ENCODE measurements at regions not wholly inside any gene's neighbourhood (a gene's known extent, or its start where the extent isn't known, plus 50 kb on each side); places are given as distances from the start of the nearest gene placed in this dataset.

GRCh38 chr4:137993232-137993631 is 248.9 kb downstream of the SLC7A11 start:
- POLR2A ChIA-PET, result no interaction called here
- DNase-seq (ENCODE audit: low read depth, low spot score), result no peak
- CTCF ChIA-PET, result no interaction called here
- H3K9me3 ChIP-seq (ENCODE audit: control insufficient read depth, insufficient read depth, low read length), result no peaks in the 10 kb centered on the region
- no peak for TF ChIP-seq CTCF (IDR thresholded peaks at IDR 0.05; ENCODE audit: low read depth, low read length)
- no peak overlapping the region for H3K27ac ChIP-seq (ENCODE audit: low read depth, low read length)
- H3K27me3 ChIP-seq (ENCODE audit: control insufficient read depth, insufficient read depth, low read length), result no peaks in the 10 kb centered on the region
- H3K4me3 ChIP-seq (ENCODE audit: low read depth, low read length), result no peak overlapping the region

- DNase-seq (ENCODE audit: low read depth, low spot score), result no peak
- Histone ChIP-seq H3K27ac (ENCODE audit: low read depth, low read length) (no peak overlapping the region), H3K27me3 (ENCODE audit: control insufficient read depth, insufficient read depth, low read length) (no peaks in the 10 kb centered on the region), H3K9me3 (ENCODE audit: control insufficient read depth, insufficient read depth, low read length) (no peaks in the 10 kb centered on the region), H3K4me3 (ENCODE audit: low read depth, low read length) (no peak overlapping the region)
- CTCF ChIA-PET, result interaction anchor here (1.1 kb wide), 1 partner anchor 57 kb away, joined by 3 read pairs; no protein-coding TSS in a partner anchor
- POLR2A ChIA-PET, result no interaction called here
- no peak; the same call in 1 of the 2 replicates for TF ChIP-seq CTCF (IDR thresholded peaks at IDR 0.05; ENCODE audit: low read depth, low read length)
Observed at GRCh38 chr4:137981277-137981676, 260.9 kb downstream of the SLC7A11 start.

GRCh38 chr4:137980641-137981040 is 261.5 kb downstream of the SLC7A11 start:
- no peak for TF ChIP-seq CTCF (IDR thresholded peaks at IDR 0.05; ENCODE audit: low read depth, low read length)
- DNase-seq (ENCODE audit: low read depth, low spot score), result no peak
- POLR2A ChIA-PET, result no interaction called here
- CTCF ChIA-PET, result interaction anchor here (0.7 to 1.1 kb wide), 2 partner anchors 56 to 94 kb away, joined by 3 read pairs; no protein-coding TSS in a partner anchor
- no peak overlapping the region for H3K27ac ChIP-seq (ENCODE audit: low read depth, low read length)
- no peak overlapping the region for H3K4me3 ChIP-seq (ENCODE audit: low read depth, low read length)
- H3K27me3 ChIP-seq (ENCODE audit: control insufficient read depth, insufficient read depth, low read length), result no peaks in the 10 kb centered on the region
- H3K9me3 ChIP-seq (ENCODE audit: control insufficient read depth, insufficient read depth, low read length), result no peaks in the 10 kb centered on the region

DNA sequence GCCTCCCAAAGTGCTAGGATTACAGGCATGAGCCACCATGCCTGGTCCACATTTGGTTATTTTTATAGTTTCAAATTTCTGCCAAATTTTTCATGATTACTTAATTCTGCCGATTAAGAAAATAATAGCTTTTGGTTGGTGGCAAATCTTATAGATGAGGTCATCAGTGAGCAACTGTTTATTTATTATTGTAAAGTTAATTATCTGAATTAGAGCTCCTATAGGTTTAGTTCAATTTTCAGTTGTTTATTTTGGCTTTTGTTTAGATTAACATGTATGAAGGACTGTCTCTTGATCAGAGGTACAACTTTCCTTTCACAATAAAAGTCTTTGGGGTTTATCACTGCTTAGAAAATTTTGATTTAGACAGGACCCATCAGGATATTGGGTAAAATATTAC is 262.2 kb downstream of the SLC7A11 start:
- ChIA-PET POLR2A (no interaction called here), CTCF (no interaction called here)
- no peak for DNase-seq (ENCODE audit: low read depth, low spot score)
- no peak for TF ChIP-seq CTCF (IDR thresholded peaks at IDR 0.05; ENCODE audit: low read depth, low read length)
- Histone ChIP-seq H3K4me3 (ENCODE audit: low read depth, low read length) (no peak overlapping the region), H3K27ac (ENCODE audit: low read depth, low read length) (no peak overlapping the region), H3K9me3 (ENCODE audit: control insufficient read depth, insufficient read depth, low read length) (no peaks in the 10 kb centered on the region), H3K27me3 (ENCODE audit: control insufficient read depth, insufficient read depth, low read length) (no peaks in the 10 kb centered on the region)

DNA sequence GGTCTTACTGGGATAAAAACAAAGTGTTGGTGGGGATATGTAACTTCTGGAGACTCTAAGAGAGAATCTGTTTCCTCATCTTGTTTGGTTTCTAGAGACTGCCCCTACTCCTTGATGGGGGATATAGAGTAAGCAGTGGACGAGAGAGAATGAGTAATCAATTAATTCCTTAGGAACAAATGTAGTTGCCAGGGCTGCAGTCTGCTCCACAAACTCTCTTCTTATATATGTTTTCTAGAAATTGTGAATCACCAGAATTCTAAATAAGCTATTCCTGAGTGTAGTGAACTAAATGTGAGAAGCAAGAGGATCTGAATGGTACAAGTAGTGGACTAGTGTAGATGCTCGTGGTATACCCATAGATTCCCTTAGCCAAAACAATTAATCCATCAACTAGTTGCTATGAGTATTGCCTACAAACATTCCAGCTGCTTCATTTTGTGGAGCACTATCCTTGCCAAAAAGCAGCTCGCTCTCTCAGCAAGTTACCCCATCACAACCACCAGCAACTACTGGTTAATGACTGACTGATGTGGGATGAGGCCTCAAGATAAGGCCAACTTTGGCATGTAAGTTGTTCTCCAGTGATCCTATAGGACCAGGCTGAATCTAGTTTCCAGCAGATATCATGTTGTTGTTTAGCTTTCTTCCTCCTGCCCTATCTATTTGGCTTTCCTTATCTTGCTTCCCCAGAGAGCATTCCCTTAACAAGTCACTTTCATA is 273.0 kb downstream of the SLC7A11 start:
- CTCF ChIA-PET, result interaction anchor here (0.5 to 1.5 kb wide), 2 partner anchors 149 to 787 kb away, joined by 3 to 4 read pairs; no protein-coding TSS in a partner anchor
- peak overlapping the region; percentile 13 for H3K27ac ChIP-seq (ENCODE audit: low read depth, low read length)

More for the DNA sequence above, 273.0 kb downstream of the SLC7A11 start:
- DNase-seq (ENCODE audit: low read depth, low spot score), result peak; percentile 20
- TF ChIP-seq CTCF (IDR thresholded peaks at IDR 0.05; ENCODE audit: low read depth, low read length), result no peak
- Histone ChIP-seq H3K4me3 (ENCODE audit: low read depth, low read length) (no peak overlapping the region), H3K27me3 (ENCODE audit: control insufficient read depth, insufficient read depth, low read length) (no peaks in the 10 kb centered on the region), H3K9me3 (ENCODE audit: control insufficient read depth, insufficient read depth, low read length) (no peaks in the 10 kb centered on the region)
- POLR2A ChIA-PET, result interaction anchor here (0.6 kb wide), 1 partner anchor 8 kb away, joined by 3 read pairs; no protein-coding TSS in a partner anchor
